GM21717 (cell line): ENCODE measurements at regions not wholly inside any gene's neighbourhood (a gene's known extent, or its start where the extent isn't known, plus 50 kb on each side); places are given as distances from the start of the nearest gene placed in this dataset.

ENCODE experiments used
- ATAC-seq: cut with Tn5 transposase; IDR thresholded peaks from one replicate; pipeline ENCODE4 v1.9.1; 2021; ENCODE audit warnings: mild to moderate bottlenecking, moderate library complexity; ENCODE audit not compliant: unreplicated experiment

GRCh38 chr21:26225046-26225445, 54.5 kb upstream of the APP start:
- no peak for ATAC-seq

GRCh38 chr21:26224366-26224765, 53.8 kb upstream of the APP start:
- ATAC-seq = no peak
